GM23248 (cell line): ENCODE measurements at regions not wholly inside any gene's neighbourhood (a gene's known extent, or its start where the extent isn't known, plus 50 kb on each side); places are given as distances from the start of the nearest gene placed in this dataset.

ENCODE experiments used
- DNase-seq: peaks from one replicate; pipeline ENCODE4 v3.0.0-alpha.2; 2015
- H2AFZ ChIP-seq: fragments of 200-600 bp; sonication (generic); 2 replicates; pipeline ENCODE4 v1.6.1; 2016; ENCODE audit warnings: antibody characterized with exemption
- H3F3A ChIP-seq: fragments of 200-600 bp; sonication (generic); 2 replicates; pipeline ENCODE4 v1.6.1; 2016; ENCODE audit warnings: mild to moderate bottlenecking, antibody characterized with exemption, mixed run types; ENCODE audit not compliant: insufficient read depth
- H3K27ac ChIP-seq: fragments of 200-600 bp; sonication (generic); 2 replicates; pipeline ENCODE4 v1.5.1; 2016; ENCODE audit warnings: mild to moderate bottlenecking
- H3K27me3 ChIP-seq: fragments of 200-600 bp; sonication (generic); replicated peaks from 2 replicates; pipeline ENCODE4 v1.6.1; 2016; ENCODE audit warnings: mild to moderate bottlenecking; ENCODE audit not compliant: insufficient read depth
- H3K36me3 ChIP-seq: fragments of 200-600 bp; sonication (generic); 2 replicates; pipeline ENCODE4 v1.6.1; 2016; ENCODE audit warnings: low read depth, mild to moderate bottlenecking
- H3K4me1 ChIP-seq: fragments of 200-600 bp; sonication (generic); 2 replicates; pipeline ENCODE4 v1.6.1; 2016; ENCODE audit warnings: mild to moderate bottlenecking; ENCODE audit not compliant: insufficient read depth
- H3K4me2 ChIP-seq: fragments of 200-600 bp; sonication (generic); one replicate; pipeline ENCODE4 v1.6.1; 2016; ENCODE audit warnings: mild to moderate bottlenecking; ENCODE audit not compliant: unreplicated experiment
- H3K4me3 ChIP-seq: fragments of 200-600 bp; sonication (generic); 2 replicates; pipeline ENCODE4 v1.5.1; 2016; ENCODE audit warnings: mild to moderate bottlenecking
- H3K79me2 ChIP-seq: fragments of 200-600 bp; sonication (generic); 2 replicates; pipeline ENCODE4 v1.6.1; 2016; ENCODE audit warnings: mild to moderate bottlenecking; ENCODE audit not compliant: insufficient read depth
- H3K9ac ChIP-seq: fragments of 200-600 bp; sonication (generic); 2 replicates; pipeline ENCODE4 v1.6.1; 2016; ENCODE audit warnings: mild to moderate bottlenecking
- H3K9me2 ChIP-seq: fragments of 200-600 bp; sonication (generic); 2 replicates; pipeline ENCODE4 v1.6.1; 2016; ENCODE audit warnings: mixed run types, mild to moderate bottlenecking, moderate library complexity; ENCODE audit not compliant: insufficient read depth
- H3K9me3 ChIP-seq: fragments of 200-600 bp; sonication (generic); one replicate; pipeline ENCODE4 v1.6.1; 2017; ENCODE audit warnings: low read depth
- H4K20me1 ChIP-seq: fragments of 200-600 bp; sonication (generic); 2 replicates; pipeline ENCODE4 v1.6.0; 2016; ENCODE audit not compliant: insufficient read depth
- EZH2 ChIP-seq: fragments of 200-600 bp; sonication (generic); IDR thresholded peaks from 2 replicates; pipeline ENCODE4 v1.6.1; 2018; ENCODE audit warnings: antibody characterized with exemption, mild to moderate bottlenecking; ENCODE audit not compliant: insufficient read depth, poor library complexity, severe bottlenecking
- EZH2phosphoT487 ChIP-seq: fragments of 200-600 bp; sonication (generic); IDR thresholded peaks from 2 replicates; pipeline ENCODE4 v1.6.1; 2018; ENCODE audit warnings: antibody characterized with exemption, moderate library complexity, mild to moderate bottlenecking, low read depth; ENCODE audit not compliant: insufficient read depth
- WGBS, 2 experiments: methylation state at CpG; one replicate each; pipeline ENCODE4 v1.1.6; 2015 to 2017; ENCODE audit warnings: low lambda C conversion rate in 2 of 2, low coverage in 1 of 2; ENCODE audit errors: missing lambda C conversion rate in 2 of 2; 5-methylcytosine and 5-hydroxymethylcytosine counted together
- in situ Hi-C: fragments of 300-500 bp; cut with MboI; formaldehyde crosslinking; loops from 2 replicates; pipeline ENCODE4 v1.15.0; 2020

DNA sequence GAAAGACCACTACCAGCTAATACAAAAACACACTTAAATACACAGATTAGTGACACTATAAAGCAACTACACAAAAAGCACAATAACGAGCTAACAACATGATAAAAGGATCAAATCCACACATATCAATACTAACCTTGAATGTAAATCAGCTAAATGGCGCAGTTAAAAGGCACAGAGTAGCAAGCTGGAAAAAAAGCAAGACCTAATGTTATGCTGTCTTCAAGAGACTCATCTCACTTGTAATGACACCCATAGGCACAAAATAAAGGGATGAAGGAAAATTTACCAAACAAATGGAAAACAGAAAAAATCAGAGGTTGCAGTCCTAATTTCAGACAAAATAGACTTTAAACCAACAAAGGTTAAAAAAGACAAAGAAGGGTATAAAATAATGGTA is 86.3 kb downstream of the NUS1 start:
- Histone ChIP-seq H3K36me3 (no peaks in the 10 kb centered on the region), H3K27ac (no peak overlapping the region), H3K4me2 (no peak overlapping the region), H4K20me1 (no peaks in the 10 kb centered on the region), H2AFZ (no peak overlapping the region), H3K4me1 (no peaks in the 10 kb centered on the region), H3K79me2 (no peaks in the 10 kb centered on the region), H3K9ac (no peak overlapping the region), H3K27me3 (no peaks in the 10 kb centered on the region), H3F3A (no peaks in the 10 kb centered on the region), H3K4me3 (no peak overlapping the region), H3K9me3 (no peaks in the 10 kb centered on the region), H3K9me2 (no peaks in the 10 kb centered on the region)
- no peak for DNase-seq
- 11 to 12% methylated on average over 2 of the region's 2 CpGs for WGBS, 2 experiments
- in situ Hi-C loops, result no loop called here
- TF ChIP-seq EZH2phosphoT487, result no peak
- TF ChIP-seq EZH2, result no peak

DNA sequence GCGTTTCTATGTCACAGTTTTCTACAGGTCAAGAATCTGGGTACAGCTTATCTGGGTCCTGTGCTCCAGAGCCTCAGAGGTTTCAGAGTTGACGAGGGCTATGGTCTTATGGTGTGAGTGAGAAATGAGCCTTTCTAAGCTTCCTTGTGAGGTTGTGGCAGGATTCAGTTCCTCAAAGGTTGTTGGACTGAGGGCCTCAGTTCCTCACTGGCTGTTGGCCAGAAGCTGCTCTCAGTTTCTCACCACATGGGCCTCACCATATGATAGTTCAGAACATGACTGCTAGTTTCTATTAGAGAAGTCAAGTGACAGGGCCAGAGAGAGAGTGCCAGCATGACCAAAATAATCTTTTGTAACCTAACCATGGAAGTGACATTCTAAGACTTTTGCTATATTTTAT is 96.1 kb downstream of the NUS1 start:
- in situ Hi-C loops, result no loop called here
- H3K4me1 ChIP-seq, result no peaks in the 10 kb centered on the region
- no peak overlapping the region for H3K4me3 ChIP-seq
- H4K20me1 ChIP-seq, result no peaks in the 10 kb centered on the region
- H3K9me2 ChIP-seq, result no peaks in the 10 kb centered on the region
- H3F3A ChIP-seq, result no peaks in the 10 kb centered on the region
- no peaks in the 10 kb centered on the region for H3K9me3 ChIP-seq
- H3K4me2 ChIP-seq, result no peak overlapping the region
- no peaks in the 10 kb centered on the region; the same call in 1 of the 2 replicates for H3K27me3 ChIP-seq
- no peaks in the 10 kb centered on the region for H3K36me3 ChIP-seq
- TF ChIP-seq EZH2phosphoT487, result no peak
- no peak for TF ChIP-seq EZH2
- H3K27ac ChIP-seq, result no peak overlapping the region
- no peak overlapping the region for H2AFZ ChIP-seq
- no peaks in the 10 kb centered on the region for H3K79me2 ChIP-seq
- 13 to 16% methylated on average over 2 of the region's 2 CpGs for WGBS, 2 experiments
- no peak overlapping the region for H3K9ac ChIP-seq
- no peak for DNase-seq

DNA sequence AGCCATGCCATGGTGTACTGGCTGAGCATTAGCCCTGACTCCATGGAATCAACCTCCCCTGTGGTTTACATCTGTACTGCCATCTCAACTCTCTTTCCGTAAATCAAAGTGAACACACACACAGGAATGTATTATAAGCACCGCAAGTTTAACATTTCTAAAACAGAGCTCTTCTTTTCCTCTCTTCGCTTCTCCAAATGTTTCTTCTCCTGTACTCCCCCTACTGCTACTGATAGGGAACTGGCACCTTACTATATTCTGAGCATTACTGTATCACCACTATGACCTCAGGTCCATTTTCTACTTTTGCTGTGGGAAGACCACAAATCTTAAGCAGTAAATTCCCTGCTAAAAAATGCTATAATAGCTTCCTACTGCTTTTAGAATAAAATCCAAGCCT is 101.2 kb downstream of the NUS1 start:
- Histone ChIP-seq H3K79me2 (no peaks in the 10 kb centered on the region), H3K27ac (no peak overlapping the region), H3K9ac (no peak overlapping the region), H3K4me1 (no peaks in the 10 kb centered on the region), H3F3A (no peaks in the 10 kb centered on the region), H3K9me3 (no peaks in the 10 kb centered on the region), H3K9me2 (no peaks in the 10 kb centered on the region), H3K4me3 (no peak overlapping the region), H3K4me2 (no peak overlapping the region), H2AFZ (no peak overlapping the region), H3K36me3 (no peaks in the 10 kb centered on the region), H3K27me3 (no peaks in the 10 kb centered on the region; the same call in 1 of the 2 replicates), H4K20me1 (no peaks in the 10 kb centered on the region)
- in situ Hi-C loops, result no loop called here
- WGBS, 2 experiments, result 18 to 30% methylated on average over 3 of the region's 3 CpGs
- peak; percentile 31 for DNase-seq
- no peak for TF ChIP-seq EZH2
- TF ChIP-seq EZH2phosphoT487, result no peak

DNA sequence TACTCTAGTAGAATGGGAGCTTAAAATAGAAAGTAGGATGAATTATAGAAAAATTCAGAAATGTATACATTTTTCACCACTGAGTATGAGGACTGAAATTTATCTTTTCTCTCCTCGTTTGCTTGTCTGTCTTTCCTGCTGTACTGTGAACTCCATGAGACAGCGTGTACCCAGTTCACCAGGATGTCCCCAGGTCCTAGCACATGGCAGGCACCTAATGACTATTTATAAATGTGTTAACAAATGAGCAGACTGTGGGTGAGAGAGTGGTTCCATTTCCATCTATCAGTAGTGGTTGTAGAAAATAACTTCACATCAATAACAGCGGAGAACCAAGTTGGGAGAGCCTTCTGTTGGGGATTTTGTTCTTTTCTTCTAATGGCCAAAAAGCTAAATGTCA is 106.3 kb downstream of the NUS1 start:
- Histone ChIP-seq H3K4me3 (no peak overlapping the region), H3K36me3 (no peaks in the 10 kb centered on the region), H3K9me3 (no peaks in the 10 kb centered on the region), H3K4me1 (no peaks in the 10 kb centered on the region), H2AFZ (no peak overlapping the region), H3K27ac (no peak overlapping the region), H4K20me1 (no peaks in the 10 kb centered on the region), H3K9ac (no peak overlapping the region), H3F3A (no peaks in the 10 kb centered on the region), H3K4me2 (no peak overlapping the region), H3K9me2 (no peaks in the 10 kb centered on the region), H3K27me3 (no peaks in the 10 kb centered on the region), H3K79me2 (no peaks in the 10 kb centered on the region)
- no peak for DNase-seq
- whole genome bisulfite sequencing, 2 experiments, result 11 to 17% methylated on average over 3 of the region's 3 CpGs
- in situ Hi-C loops, result no loop called here
- TF ChIP-seq EZH2, result no peak
- TF ChIP-seq EZH2phosphoT487, result no peak

DNA sequence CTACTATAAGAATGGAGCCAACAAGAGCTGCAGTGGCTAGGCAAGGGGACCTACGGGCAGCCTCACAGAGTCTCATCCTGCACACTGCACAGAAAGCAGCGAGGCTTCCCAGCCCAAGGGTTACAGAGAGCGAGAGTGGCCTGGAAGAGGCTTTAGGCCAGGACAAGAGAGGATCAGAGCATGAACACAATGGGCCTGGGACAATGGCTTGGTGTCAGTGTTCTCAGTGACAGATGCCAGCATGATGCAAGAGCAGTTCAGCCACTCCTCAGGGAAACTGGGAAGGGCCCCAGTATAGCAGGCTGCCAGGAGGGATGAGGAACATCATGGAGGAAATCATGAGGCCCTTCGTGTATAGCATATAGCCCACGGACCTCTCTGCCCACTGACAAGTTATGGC is 108.0 kb downstream of the NUS1 start:
- Histone ChIP-seq H3K79me2 (no peaks in the 10 kb centered on the region), H3K36me3 (no peaks in the 10 kb centered on the region), H3K9ac (no peak overlapping the region), H3K4me1 (no peaks in the 10 kb centered on the region), H4K20me1 (no peaks in the 10 kb centered on the region), H3F3A (no peaks in the 10 kb centered on the region), H3K27me3 (no peaks in the 10 kb centered on the region), H3K27ac (no peak overlapping the region), H3K4me2 (no peak overlapping the region), H3K9me2 (no peaks in the 10 kb centered on the region), H3K4me3 (no peak overlapping the region), H3K9me3 (no peaks in the 10 kb centered on the region), H2AFZ (no peak overlapping the region)
- in situ Hi-C loops, result no loop called here
- 9 to 15% methylated on average over 5 of the region's 5 CpGs for WGBS, 2 experiments
- no peak for TF ChIP-seq EZH2
- TF ChIP-seq EZH2phosphoT487, result no peak
- no peak for DNase-seq
